B cell (primary cell): ENCODE measurements at regions not wholly inside any gene's neighbourhood (a gene's known extent, or its start where the extent isn't known, plus 50 kb on each side); places are given as distances from the start of the nearest gene placed in this dataset.

Source experiments
- ATAC-seq: fragments of 200-7000 bp; cut with Tn5 transposase; one replicate; pipeline ENCODE4 v1.10.0; 2021; ENCODE audit warnings: low read depth, mild to moderate bottlenecking, moderate number of reproducible peaks, moderate library complexity
- CTCF ChIA-PET: fragments of 350-600 bp; sonication (Branson Sonifier 250); formaldehyde crosslinking; loops from one replicate; lab custom pipeline; 2021; ENCODE audit warnings: antibody characterized with exemption, inconsistent platforms; lab: Charles Lee
- POLR2A ChIA-PET: fragments of 350-600 bp; sonication (Branson Sonifier 250); formaldehyde crosslinking; loops from one replicate; lab custom pipeline; 2021; ENCODE audit warnings: antibody characterized with exemption; lab: Charles Lee
- DNase-seq: peaks from one replicate; pipeline ENCODE4 v3.0.0; 2013
- H2AFZ ChIP-seq: 2 replicates; pipeline ENCODE4 v1.6.1; 2012; ENCODE audit warnings: mild to moderate bottlenecking, low read depth, low read length; ENCODE audit not compliant: insufficient read depth, poor library complexity, severe bottlenecking
- H3K27ac ChIP-seq, 2 donors: 1 replicate in 1 of 2; 2 replicates in 1 of 2; pipeline ENCODE4 v1.5.1; 2012 to 2013; ENCODE audit warnings: low read length in 2 of 2, mild to moderate bottlenecking in 2 of 2, moderate library complexity in 1 of 2
- H3K27me3 ChIP-seq, 4 experiments: fragments of 200-600 bp in 1 of 4; sonication (generic) in 1 of 4; replicated peaks in 1 of 4; 1 replicate in 2 of 4; 2 replicates in 2 of 4; pipeline versions ENCODE4 v1.6.1 to v1.7.0; 2013 to 2016; ENCODE audit warnings: low read length in 3 of 4, mild to moderate bottlenecking in 2 of 4, mixed read lengths in 1 of 4, moderate library complexity in 1 of 4; ENCODE audit not compliant: insufficient read depth in 4 of 4, control insufficient read depth in 3 of 4; ENCODE audit errors: control extremely low read depth in 1 of 4
- H3K36me3 ChIP-seq, 2 experiments: replicated peaks in 1 of 2; 1 replicate in 1 of 2; 2 replicates in 1 of 2; pipeline versions ENCODE4 v1.6.1 to v1.7.1; 2013; ENCODE audit warnings: low read length in 1 of 2; ENCODE audit not compliant: insufficient read depth in 2 of 2, control insufficient read depth in 1 of 2; ENCODE audit errors: control extremely low read depth in 1 of 2, extremely low read depth in 1 of 2
- H3K4me1 ChIP-seq, 2 donors: fragments of 200-600 bp in 1 of 2; sonication (generic) in 1 of 2; 1 replicate in 1 of 2; 2 replicates in 1 of 2; pipeline versions ENCODE4 v1.5.1 to v1.6.1; 2013 to 2017; ENCODE audit warnings: low read length in 2 of 2; ENCODE audit not compliant: control insufficient read depth in 2 of 2, insufficient read depth in 2 of 2
- H3K4me2 ChIP-seq: replicated peaks from 2 replicates; pipeline ENCODE3; 2012; ENCODE audit warnings: mild to moderate bottlenecking, low read depth, low read length; ENCODE audit not compliant: poor library complexity, severe bottlenecking
- H3K4me3 ChIP-seq, 5 experiments: fragments of 200-600 bp in 1 of 5; sonication (generic) in 1 of 5; 1 replicate in 3 of 5; 2 replicates in 2 of 5; pipeline versions ENCODE4 v1.5.1 to v1.7.0; 2011 to 2016; ENCODE audit warnings: low read length in 4 of 5, mild to moderate bottlenecking in 4 of 5, low read depth in 2 of 5, control low read depth in 1 of 5, moderate library complexity in 1 of 5; ENCODE audit not compliant: insufficient read depth in 1 of 5; ENCODE audit errors: control extremely low read depth in 1 of 5, extremely low read depth in 1 of 5
- H3K79me2 ChIP-seq: fragments of 200-600 bp; sonication (generic); one replicate; pipeline ENCODE4 v1.6.0; 2016; ENCODE audit warnings: low read length; ENCODE audit not compliant: control insufficient read depth, insufficient read depth
- H3K9ac ChIP-seq: fragments of 200-600 bp; sonication (generic); 2 replicates; pipeline ENCODE4 v1.6.1; 2017; ENCODE audit warnings: mild to moderate bottlenecking, low read length, moderate library complexity
- H3K9me3 ChIP-seq, 3 donors: one replicate each; pipeline versions ENCODE4 v1.6.1 to v1.7.1; 2013; ENCODE audit warnings: low read length in 2 of 3; ENCODE audit not compliant: control insufficient read depth in 2 of 3, insufficient read depth in 1 of 3; ENCODE audit errors: control extremely low read depth in 1 of 3
- H4K20me1 ChIP-seq: 2 replicates; pipeline ENCODE4 v1.6.0; 2012; ENCODE audit warnings: mild to moderate bottlenecking, low read length; ENCODE audit not compliant: insufficient read depth, control insufficient read depth, poor library complexity, severe bottlenecking
- H3K27ac Mint-ChIP-seq: one replicate; pipeline ENCODE4 v1.8.0; 2021; ENCODE audit warnings: mixed read lengths
- H3K27me3 Mint-ChIP-seq: one replicate; pipeline ENCODE4 v1.8.0; 2021; ENCODE audit warnings: mixed read lengths
- H3K4me1 Mint-ChIP-seq: one replicate; pipeline ENCODE4 v1.8.0; 2021; ENCODE audit warnings: mixed read lengths
- H3K4me3 Mint-ChIP-seq: one replicate; pipeline ENCODE4 v1.8.0; 2021; ENCODE audit warnings: mixed read lengths
- H3K9me3 Mint-ChIP-seq: one replicate; pipeline ENCODE4 v1.8.0; 2022; ENCODE audit warnings: mixed read lengths; ENCODE audit not compliant: insufficient read depth
- EZH2 ChIP-seq: IDR thresholded peaks from 2 replicates; pipeline ENCODE4 v1.6.1; 2012; ENCODE audit warnings: borderline replicate concordance, low read depth, mild to moderate bottlenecking, moderate library complexity, low read length; ENCODE audit not compliant: insufficient read depth, poor library complexity, severe bottlenecking
- WGBS: methylation state at CpG from one replicate; pipeline ENCODE4 v1.1.5; 2013; ENCODE audit warnings: missing lambda C conversion rate; ENCODE audit not compliant: insufficient coverage; 5-methylcytosine and 5-hydroxymethylcytosine counted together
- intact Hi-C: fragments of 100-400 bp; cut with micrococcal nuclease; formaldehyde crosslinking; loops from one replicate; pipeline ENCODE4 v1.10.0; 2022
- TF ChIP-seq, protein P1 (sequence below): fragments of 200-600 bp; IDR thresholded peaks from one replicate; pipeline ENCODE4 v1.8.0; 2022; ENCODE audit warnings: antibody characterized with exemption, mild to moderate bottlenecking

DNA sequence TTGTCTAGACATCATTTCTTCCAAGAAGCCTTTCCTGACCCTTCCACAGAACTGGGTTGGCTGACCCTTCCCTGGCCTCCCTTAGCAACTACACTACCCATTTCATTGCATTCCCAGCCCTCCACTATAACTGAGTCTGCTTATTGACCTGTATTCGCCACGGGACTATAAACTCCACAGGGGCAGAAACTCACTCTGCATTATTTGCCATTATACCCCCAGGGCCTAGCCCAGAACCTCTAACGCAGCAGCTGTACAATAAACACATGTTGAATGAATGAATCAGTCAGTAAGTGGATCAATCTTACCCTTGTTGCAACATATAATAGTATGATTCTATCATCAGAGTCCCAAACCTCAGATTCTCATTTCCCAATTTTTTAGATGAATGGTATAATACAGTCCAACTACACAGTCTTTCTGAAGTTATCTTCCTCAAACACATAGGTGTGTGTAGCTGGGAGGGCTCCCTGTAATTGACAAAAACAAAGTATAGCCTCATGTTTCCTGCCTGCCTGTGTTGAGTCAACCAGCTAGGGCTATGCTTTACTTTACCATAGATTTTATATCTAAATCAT lies 209.3 kb downstream of the CHIC2 start:
- Histone ChIP-seq H3K79me2 (no peaks in the 10 kb centered on the region), H3K27me3 (no peaks in the 10 kb centered on the region), H3K4me3 (peak overlapping the region in 1 of 5 experiments; percentile 12), H2AFZ (no peak overlapping the region), H3K36me3 (no peaks in the 10 kb centered on the region), H4K20me1 (no peaks in the 10 kb centered on the region), H3K27ac (peak overlapping the region; percentile 39 to 79), H3K4me1 (peaks cover 22 to 28% of the 10 kb centered on the region in 2 donors), H3K9ac (no peak overlapping the region), H3K9me3 (no peaks in the 10 kb centered on the region), H3K4me2 (peak overlapping the region; percentile 53)
- peak overlapping the region; percentile 72 for H3K27ac Mint-ChIP-seq
- H3K4me3 Mint-ChIP-seq, result peak overlapping the region; percentile 56
- H3K27me3 Mint-ChIP-seq, result no peaks in the 10 kb centered on the region
- ChIA-PET CTCF (interaction anchor here (1.0 to 1.5 kb wide), 2 partner anchors 11 to 149 kb away, joined by 3 to 4 read pairs; no protein-coding TSS in a partner anchor), POLR2A (no interaction called here)
- no CpG with 5 or more reads among the region's 3 CpGs for WGBS
- TF ChIP-seq, protein P1, sequence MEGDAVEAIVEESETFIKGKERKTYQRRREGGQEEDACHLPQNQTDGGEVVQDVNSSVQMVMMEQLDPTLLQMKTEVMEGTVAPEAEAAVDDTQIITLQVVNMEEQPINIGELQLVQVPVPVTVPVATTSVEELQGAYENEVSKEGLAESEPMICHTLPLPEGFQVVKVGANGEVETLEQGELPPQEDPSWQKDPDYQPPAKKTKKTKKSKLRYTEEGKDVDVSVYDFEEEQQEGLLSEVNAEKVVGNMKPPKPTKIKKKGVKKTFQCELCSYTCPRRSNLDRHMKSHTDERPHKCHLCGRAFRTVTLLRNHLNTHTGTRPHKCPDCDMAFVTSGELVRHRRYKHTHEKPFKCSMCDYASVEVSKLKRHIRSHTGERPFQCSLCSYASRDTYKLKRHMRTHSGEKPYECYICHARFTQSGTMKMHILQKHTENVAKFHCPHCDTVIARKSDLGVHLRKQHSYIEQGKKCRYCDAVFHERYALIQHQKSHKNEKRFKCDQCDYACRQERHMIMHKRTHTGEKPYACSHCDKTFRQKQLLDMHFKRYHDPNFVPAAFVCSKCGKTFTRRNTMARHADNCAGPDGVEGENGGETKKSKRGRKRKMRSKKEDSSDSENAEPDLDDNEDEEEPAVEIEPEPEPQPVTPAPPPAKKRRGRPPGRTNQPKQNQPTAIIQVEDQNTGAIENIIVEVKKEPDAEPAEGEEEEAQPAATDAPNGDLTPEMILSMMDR, result no peak
- TF ChIP-seq EZH2, result no peak
- DNase-seq (no peak), ATAC-seq (no peak)
- intact Hi-C loops, result no loop called here
- no peaks in the 10 kb centered on the region for H3K9me3 Mint-ChIP-seq
- peaks cover 25% of the 10 kb centered on the region for H3K4me1 Mint-ChIP-seq

DNA sequence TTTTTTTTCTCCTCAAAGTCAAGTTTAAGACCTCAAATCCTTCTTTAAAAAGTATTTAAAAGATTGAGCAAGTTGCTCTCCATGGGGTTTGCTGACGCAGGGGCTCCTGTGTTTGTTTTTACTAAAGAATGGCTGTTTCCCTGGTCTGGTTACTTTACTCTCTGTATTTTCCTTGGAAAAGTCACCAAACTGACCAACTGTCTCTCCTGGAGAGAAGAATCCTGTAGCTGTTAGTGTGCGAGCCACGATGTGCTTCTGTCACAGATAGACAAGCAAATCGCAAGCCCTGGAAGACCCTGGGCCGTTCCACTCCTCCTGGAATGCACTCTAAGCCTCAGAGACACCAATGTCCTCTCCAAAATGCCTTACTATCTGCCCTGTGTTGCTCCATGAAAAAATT lies 212.1 kb downstream of the CHIC2 start:
- H3K9me3 Mint-ChIP-seq, result no peaks in the 10 kb centered on the region
- no peaks in the 10 kb centered on the region for H3K9me3 ChIP-seq

More for the DNA sequence above, 212.1 kb downstream of the CHIC2 start:
- no peak overlapping the region for H3K4me2 ChIP-seq
- TF ChIP-seq EZH2, result no peak
- TF ChIP-seq, protein P1, result no peak
- WGBS, result 89% methylated on average over 3 of the region's 5 CpGs
- H3K4me1 Mint-ChIP-seq, result peaks cover 25% of the 10 kb centered on the region
- H3K36me3 ChIP-seq, result no peaks in the 10 kb centered on the region
- ChIA-PET CTCF (no interaction called here), POLR2A (no interaction called here)
- no peaks in the 10 kb centered on the region for H4K20me1 ChIP-seq
- no peaks in the 10 kb centered on the region for H3K79me2 ChIP-seq
- intact Hi-C loops, result no loop called here
- ATAC-seq (no peak), DNase-seq (no peak)
- no peak overlapping the region for H3K27ac Mint-ChIP-seq
- no peaks in the 10 kb centered on the region for H3K27me3 ChIP-seq
- H3K27me3 Mint-ChIP-seq, result no peaks in the 10 kb centered on the region
- H3K9ac ChIP-seq, result no peak overlapping the region
- no peak overlapping the region for H3K27ac ChIP-seq
- no peak overlapping the region for H2AFZ ChIP-seq
- no peak overlapping the region for H3K4me3 Mint-ChIP-seq
- H3K4me3 ChIP-seq, result no peak overlapping the region
- H3K4me1 ChIP-seq, result peaks cover 22 to 28% of the 10 kb centered on the region in 2 donors
